PFSK-1 (cell line): ENCODE measurements at regions not wholly inside any gene's neighbourhood (a gene's known extent, or its start where the extent isn't known, plus 50 kb on each side); places are given as distances from the start of the nearest gene placed in this dataset.

Source experiments
- FOXP2 ChIP-seq: optimal IDR thresholded peaks from 2 replicates; pipeline ENCODE3; 2011; ENCODE audit warnings: borderline replicate concordance, control low read depth, inconsistent platforms; ENCODE audit not compliant: insufficient read depth; ENCODE audit errors: extremely low read length, extremely low read depth
- POLR2AphosphoS5 ChIP-seq: IDR thresholded peaks from 2 replicates; pipeline ENCODE4 v1.6.1; 2012; ENCODE audit warnings: low read depth, mild to moderate bottlenecking, control low read depth, low read length, moderate library complexity
- REST ChIP-seq, 2 experiments: IDR thresholded peaks; 2 replicates each; pipeline versions ENCODE4 v1.6.1 to v1.8.0; 2011 to 2012; ENCODE audit warnings: low read depth in 2 of 2, low read length in 2 of 2, control low read depth in 1 of 2, inconsistent platforms in 1 of 2, mild to moderate bottlenecking in 1 of 2, moderate library complexity in 1 of 2; ENCODE audit not compliant: insufficient read depth in 1 of 2
- SIN3A ChIP-seq: IDR thresholded peaks from 2 replicates; pipeline ENCODE4 v1.6.1; 2012; ENCODE audit warnings: mild to moderate bottlenecking, low read length, moderate library complexity, borderline replicate concordance; ENCODE audit not compliant: insufficient read depth
- TAF1 ChIP-seq: IDR thresholded peaks from 2 replicates; pipeline ENCODE4 v1.6.1; 2012; ENCODE audit warnings: low read length, control low read depth, borderline replicate concordance; ENCODE audit not compliant: insufficient read depth

GRCh38 chr6:108774555-108774954 is 73.7 kb upstream of the ARMC2 start:
- no peak for TF ChIP-seq SIN3A
- no peak for TF ChIP-seq REST (IDR thresholded peaks at IDR 0.05; ENCODE audit: insufficient read depth in 1 of 2, low read depth in 2 of 2, low read length in 2 of 2)
- no peak for TF ChIP-seq TAF1
- TF ChIP-seq POLR2AphosphoS5, result no peak
- TF ChIP-seq FOXP2, result no peak

- no peak for TF ChIP-seq FOXP2
- no peak for TF ChIP-seq POLR2AphosphoS5
- TF ChIP-seq REST (IDR thresholded peaks at IDR 0.05; ENCODE audit: insufficient read depth in 1 of 2, low read depth in 2 of 2, low read length in 2 of 2), result no peak
- no peak for TF ChIP-seq SIN3A
- no peak for TF ChIP-seq TAF1
These were observed 70.7 kb upstream of the ARMC2 start for GRCh38 chr6:108777536-108777935.

- TF ChIP-seq TAF1, result no peak
- no peak for TF ChIP-seq POLR2AphosphoS5
- TF ChIP-seq FOXP2, result no peak
- TF ChIP-seq REST (IDR thresholded peaks at IDR 0.05; ENCODE audit: insufficient read depth in 1 of 2, low read depth in 2 of 2, low read length in 2 of 2), result no peak
- TF ChIP-seq SIN3A, result no peak
These were observed 69.6 kb upstream of the ARMC2 start for GRCh38 chr6:108778421-108779186.

GRCh38 chr6:108779536-108780275 is 68.5 kb upstream of the ARMC2 start:
- TF ChIP-seq FOXP2, result no peak
- no peak for TF ChIP-seq TAF1
- TF ChIP-seq POLR2AphosphoS5, result no peak
- TF ChIP-seq SIN3A, result no peak
- no peak for TF ChIP-seq REST (IDR thresholded peaks at IDR 0.05; ENCODE audit: insufficient read depth in 1 of 2, low read depth in 2 of 2, low read length in 2 of 2)
